GM12865 (cell line): ENCODE measurements at regions not wholly inside any gene's neighbourhood (a gene's known extent, or its start where the extent isn't known, plus 50 kb on each side); places are given as distances from the start of the nearest gene placed in this dataset.

Experiments
- DNase-seq: peaks from one replicate; pipeline ENCODE4 v3.0.0; 2010; ENCODE audit warnings: low read depth
- H3K4me3 ChIP-seq: 2 replicates; pipeline ENCODE4 v1.5.1; 2011; ENCODE audit warnings: mild to moderate bottlenecking, low read depth, low read length, control low read depth
- TF ChIP-seq, protein P1 (sequence below): IDR thresholded peaks from 2 replicates; pipeline ENCODE4 v1.5.1; 2011; ENCODE audit warnings: low read length, control low read depth, low read depth, inconsistent platforms; ENCODE audit not compliant: insufficient read depth; ENCODE audit errors: missing control alignments

DNA sequence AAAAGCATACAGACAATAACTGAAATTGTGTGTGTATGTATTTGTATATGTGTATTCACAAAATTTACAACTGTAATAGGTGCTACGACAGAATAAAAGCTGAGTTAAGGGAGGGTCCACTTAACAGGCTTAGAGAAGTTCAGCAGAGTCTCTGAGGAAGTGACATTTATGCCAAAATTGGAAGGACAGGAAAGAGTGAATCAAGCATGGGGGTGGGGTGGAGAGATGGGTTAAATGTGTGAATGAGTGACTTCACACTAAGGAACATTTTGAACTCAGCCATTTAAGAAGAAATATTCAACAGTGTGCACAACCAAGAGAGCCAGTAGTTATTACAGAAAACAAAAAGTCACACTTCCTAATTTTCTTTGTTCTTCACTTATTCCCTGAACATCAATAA is 53.8 kb upstream of the RGS1 start:
- DNase-seq, result no peak
- no peak overlapping the region for H3K4me3 ChIP-seq
- TF ChIP-seq, protein P1, sequence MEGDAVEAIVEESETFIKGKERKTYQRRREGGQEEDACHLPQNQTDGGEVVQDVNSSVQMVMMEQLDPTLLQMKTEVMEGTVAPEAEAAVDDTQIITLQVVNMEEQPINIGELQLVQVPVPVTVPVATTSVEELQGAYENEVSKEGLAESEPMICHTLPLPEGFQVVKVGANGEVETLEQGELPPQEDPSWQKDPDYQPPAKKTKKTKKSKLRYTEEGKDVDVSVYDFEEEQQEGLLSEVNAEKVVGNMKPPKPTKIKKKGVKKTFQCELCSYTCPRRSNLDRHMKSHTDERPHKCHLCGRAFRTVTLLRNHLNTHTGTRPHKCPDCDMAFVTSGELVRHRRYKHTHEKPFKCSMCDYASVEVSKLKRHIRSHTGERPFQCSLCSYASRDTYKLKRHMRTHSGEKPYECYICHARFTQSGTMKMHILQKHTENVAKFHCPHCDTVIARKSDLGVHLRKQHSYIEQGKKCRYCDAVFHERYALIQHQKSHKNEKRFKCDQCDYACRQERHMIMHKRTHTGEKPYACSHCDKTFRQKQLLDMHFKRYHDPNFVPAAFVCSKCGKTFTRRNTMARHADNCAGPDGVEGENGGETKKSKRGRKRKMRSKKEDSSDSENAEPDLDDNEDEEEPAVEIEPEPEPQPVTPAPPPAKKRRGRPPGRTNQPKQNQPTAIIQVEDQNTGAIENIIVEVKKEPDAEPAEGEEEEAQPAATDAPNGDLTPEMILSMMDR, result no peak

DNA sequence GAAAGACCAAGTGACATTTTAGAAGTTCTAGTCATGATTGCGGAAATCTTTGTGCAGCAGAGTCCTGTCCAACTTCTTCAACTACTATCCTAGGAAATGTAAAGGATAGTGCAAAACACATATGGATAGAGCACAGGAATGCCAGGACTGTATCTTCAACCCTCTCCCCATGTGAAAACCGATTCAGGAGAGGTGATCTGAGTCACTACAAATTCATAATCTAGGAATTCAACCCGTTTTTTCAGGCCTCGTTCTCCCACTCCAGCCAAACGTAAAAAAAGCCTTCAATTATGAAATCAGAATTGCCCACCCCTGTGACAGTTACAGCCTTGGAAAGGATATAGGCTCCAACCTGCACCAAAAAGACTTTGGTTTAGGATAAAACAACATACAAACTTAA is 52.9 kb upstream of the RGS1 start:
- H3K4me3 ChIP-seq, result no peak overlapping the region
- no peak for DNase-seq
- TF ChIP-seq, protein P1, result no peak

DNA sequence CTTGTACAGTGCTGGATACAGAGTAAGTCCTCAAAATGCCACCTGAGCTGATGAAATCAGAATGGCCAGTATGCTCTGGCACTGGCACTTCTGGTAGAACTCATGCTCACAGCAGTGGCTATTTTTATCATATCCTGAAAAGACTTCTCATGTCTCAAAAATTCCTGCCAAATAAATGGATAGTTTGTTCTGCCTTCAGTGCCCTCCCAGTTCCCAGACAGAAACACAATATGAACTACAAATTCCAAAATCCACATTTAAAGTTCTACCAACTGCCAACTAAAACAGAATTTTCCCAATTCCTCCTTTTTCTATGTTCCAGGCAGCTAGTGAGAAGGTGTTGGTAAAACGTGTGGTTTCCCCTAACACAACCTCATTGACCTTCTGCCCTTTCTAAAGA is 51.4 kb upstream of the RGS1 start:
- H3K4me3 ChIP-seq, result no peak overlapping the region
- TF ChIP-seq, protein P1, result no peak

More for the DNA sequence above, 51.4 kb upstream of the RGS1 start:
- DNase-seq, result no peak
